Liver (tissue), 8 donors: ENCODE measurements at regions not wholly inside any gene's neighbourhood (a gene's known extent, or its start where the extent isn't known, plus 50 kb on each side); places are given as distances from the start of the nearest gene placed in this dataset.

Source experiments
- DNase-seq: peaks from one replicate; pipeline ENCODE4 v3.0.0-alpha.2; 2017; ENCODE audit warnings: low spot score
- H3K27ac ChIP-seq, 2 donors: one replicate each; pipeline ENCODE4 v1.7.0; 2013; ENCODE audit warnings: inconsistent platforms in 2 of 2, low read length in 2 of 2, control low read depth in 1 of 2, low read depth in 1 of 2, mild to moderate bottlenecking in 1 of 2
- H3K27me3 ChIP-seq, 4 donors: one replicate each; pipeline versions ENCODE4 v1.6.1 to v1.7.0; 2013; ENCODE audit warnings: low read length in 3 of 4, inconsistent platforms in 1 of 4, mild to moderate bottlenecking in 1 of 4, moderate library complexity in 1 of 4; ENCODE audit not compliant: control insufficient read depth in 4 of 4, insufficient read depth in 4 of 4
- H3K36me3 ChIP-seq, 4 donors: one replicate each; pipeline versions ENCODE4 v1.6.1 to v1.7.0; 2013; ENCODE audit warnings: low read length in 3 of 4, mild to moderate bottlenecking in 3 of 4, low read depth in 1 of 4, moderate library complexity in 1 of 4; ENCODE audit not compliant: control insufficient read depth in 4 of 4, insufficient read depth in 3 of 4
- H3K4me1 ChIP-seq, 4 donors: one replicate each; pipeline versions ENCODE4 v1.6.1 to v1.7.0; 2013; ENCODE audit warnings: low read length in 3 of 4, mild to moderate bottlenecking in 3 of 4, moderate library complexity in 1 of 4; ENCODE audit not compliant: control insufficient read depth in 4 of 4, insufficient read depth in 4 of 4
- H3K4me3 ChIP-seq, 3 donors: one replicate each; pipeline versions ENCODE4 v1.6.1 to v1.7.0; 2013; ENCODE audit warnings: low read length in 3 of 3, control low read depth in 1 of 3, low read depth in 1 of 3, mild to moderate bottlenecking in 1 of 3
- H3K9ac ChIP-seq, 2 donors: one replicate each; pipeline ENCODE4 v1.7.0; 2013; ENCODE audit warnings: low read length in 2 of 2, mild to moderate bottlenecking in 2 of 2, moderate library complexity in 2 of 2, control low read depth in 1 of 2, low read depth in 1 of 2
- H3K9me3 ChIP-seq, 4 donors: one replicate each; pipeline versions ENCODE4 v1.6.1 to v1.7.0; 2013; ENCODE audit warnings: low read length in 3 of 4; ENCODE audit not compliant: control insufficient read depth in 4 of 4
- ATF3 ChIP-seq: IDR thresholded peaks from 2 replicates; pipeline ENCODE4 v1.6.1; 2016; ENCODE audit warnings: antibody characterized with exemption
- FOXA1 ChIP-seq: IDR thresholded peaks from 2 replicates; pipeline ENCODE4 v1.6.1; 2016; ENCODE audit warnings: antibody characterized with exemption
- FOXA2 ChIP-seq: IDR thresholded peaks from 2 replicates; pipeline ENCODE4 v1.6.1; 2016; ENCODE audit warnings: antibody characterized with exemption
- GABPA ChIP-seq, 2 donors: IDR thresholded peaks in 1 of 2; conservative IDR thresholded peaks in 1 of 2; 2 replicates each; pipeline ENCODE4 v1.6.1; 2016; ENCODE audit warnings: antibody characterized with exemption in 2 of 2, mild to moderate bottlenecking in 1 of 2, moderate library complexity in 1 of 2
- HNF4A ChIP-seq, 2 donors: conservative IDR thresholded peaks; 2 replicates each; pipeline ENCODE4 v1.6.1; 2016; ENCODE audit warnings: antibody characterized with exemption in 2 of 2, mild to moderate bottlenecking in 2 of 2
- HNF4G ChIP-seq: IDR thresholded peaks from 2 replicates; pipeline ENCODE4 v1.6.1; 2016; ENCODE audit warnings: antibody characterized with exemption
- JUND ChIP-seq, 2 donors: IDR thresholded peaks; 2 replicates each; pipeline ENCODE4 v1.6.1; 2016; ENCODE audit warnings: antibody characterized with exemption in 2 of 2
- MAX ChIP-seq: IDR thresholded peaks from 2 replicates; pipeline ENCODE4 v1.6.1; 2016; ENCODE audit warnings: antibody characterized with exemption
- NR2F2 ChIP-seq: IDR thresholded peaks from 2 replicates; pipeline ENCODE4 v1.6.1; 2016; ENCODE audit warnings: antibody characterized with exemption
- RAD21 ChIP-seq, 2 donors: IDR thresholded peaks; 2 replicates each; pipeline ENCODE4 v1.6.1; 2016; ENCODE audit warnings: antibody characterized with exemption in 2 of 2, mild to moderate bottlenecking in 2 of 2
- RXRA ChIP-seq, 2 donors: IDR thresholded peaks; 2 replicates each; pipeline ENCODE4 v1.6.1; 2017 to 2018; ENCODE audit warnings: antibody characterized with exemption in 2 of 2, mild to moderate bottlenecking in 1 of 2
- SP1 ChIP-seq: IDR thresholded peaks from 2 replicates; pipeline ENCODE4 v1.6.1; 2018; ENCODE audit warnings: antibody characterized with exemption, mild to moderate bottlenecking
- TAF1 ChIP-seq: conservative IDR thresholded peaks from 2 replicates; pipeline ENCODE4 v1.6.1; 2016; ENCODE audit warnings: antibody characterized with exemption, mild to moderate bottlenecking
- YY1 ChIP-seq: IDR thresholded peaks from 2 replicates; pipeline ENCODE4 v1.6.1; 2016; ENCODE audit warnings: antibody characterized with exemption, mild to moderate bottlenecking
- ZBTB33 ChIP-seq: IDR thresholded peaks from 2 replicates; pipeline ENCODE4 v1.6.1; 2016; ENCODE audit warnings: antibody characterized with exemption
- WGBS: extraction: QIAGEN DNeasy Blood & Tissue Kit; methylation state at CpG from one replicate; pipeline ENCODE4 v1.1.7; 2013; 5-methylcytosine and 5-hydroxymethylcytosine counted together
- TF ChIP-seq, protein P1 (sequence below): fragments of 150-350 bp; IDR thresholded peaks from 2 replicates; pipeline ENCODE4 v1.5.1; 2017; ENCODE audit warnings: improper control_type of control experiment, low read depth, low read length; ENCODE audit not compliant: missing input control
- TF ChIP-seq, protein P2 (sequence below): IDR thresholded peaks from 2 replicates; pipeline ENCODE4 v1.6.1; 2016; ENCODE audit warnings: antibody characterized with exemption, mild to moderate bottlenecking
- donor health status: healthy.
- donor health status: healthy.
- donor health status: healthy.
- donor health status: healthy.
- donor health status: healthy.

DNA sequence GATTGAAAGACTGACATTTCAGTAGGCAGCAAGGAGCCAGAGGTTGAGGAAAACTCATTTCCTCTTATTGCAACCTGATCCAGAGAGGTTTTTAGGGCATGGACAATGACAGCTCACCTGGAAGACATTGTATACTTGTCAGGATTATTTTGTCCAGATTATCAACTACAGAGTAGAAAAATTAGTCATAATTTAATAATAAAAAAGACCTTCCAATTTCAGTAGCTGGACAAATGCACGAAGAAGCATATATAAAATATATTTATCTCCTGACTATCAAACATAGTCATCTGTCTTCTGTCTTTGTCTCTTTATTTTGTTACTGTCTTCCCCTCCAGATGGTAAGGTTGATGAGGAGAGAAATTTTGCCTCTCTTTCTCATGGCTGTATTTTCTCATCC, 330.6 kb upstream of the RAG2 start:
- TF ChIP-seq HNF4G (no peak), FOXA1 (no peak), ATF3 (no peak), JUND (IDR thresholded peaks at IDR 0.05) (no peak), NR2F2 (no peak), FOXA2 (no peak), MAX (no peak), TAF1 (no peak), RXRA (IDR thresholded peaks at IDR 0.05) (no peak), YY1 (no peak), HNF4A (conservative IDR thresholded peaks at IDR 0.05) (no peak), RAD21 (IDR thresholded peaks at IDR 0.05) (no peak)
- no peak overlapping the region for H3K27ac ChIP-seq
- H3K9ac ChIP-seq, result no peak overlapping the region
- no peaks in the 10 kb centered on the region for H3K4me1 ChIP-seq
- H3K36me3 ChIP-seq, result no peaks in the 10 kb centered on the region
- H3K27me3 ChIP-seq, result peaks cover 0 to 2% (median 0%) of the 10 kb centered on the region in 4 donors
- no peak overlapping the region for H3K4me3 ChIP-seq
- no peaks in the 10 kb centered on the region for H3K9me3 ChIP-seq
- WGBS, result 42% methylated on average over 1 of the region's 1 CpG
- no peak for DNase-seq

- Histone ChIP-seq H3K4me3 (no peak overlapping the region), H3K27me3 (no peaks in the 10 kb centered on the region), H3K27ac (no peak overlapping the region), H3K9me3 (no peaks in the 10 kb centered on the region), H3K4me1 (no peaks in the 10 kb centered on the region), H3K9ac (no peak overlapping the region), H3K36me3 (no peaks in the 10 kb centered on the region)
- TF ChIP-seq NR2F2 (no peak), SP1 (no peak), MAX (no peak), RXRA (IDR thresholded peaks at IDR 0.05) (no peak), FOXA1 (no peak), HNF4G (no peak), GABPA (IDR thresholded peaks at IDR 0.05 in 1 of 2, conservative IDR thresholded peaks at IDR 0.05 in 1 of 2) (no peak), TAF1 (no peak)
- TF ChIP-seq, protein P1, sequence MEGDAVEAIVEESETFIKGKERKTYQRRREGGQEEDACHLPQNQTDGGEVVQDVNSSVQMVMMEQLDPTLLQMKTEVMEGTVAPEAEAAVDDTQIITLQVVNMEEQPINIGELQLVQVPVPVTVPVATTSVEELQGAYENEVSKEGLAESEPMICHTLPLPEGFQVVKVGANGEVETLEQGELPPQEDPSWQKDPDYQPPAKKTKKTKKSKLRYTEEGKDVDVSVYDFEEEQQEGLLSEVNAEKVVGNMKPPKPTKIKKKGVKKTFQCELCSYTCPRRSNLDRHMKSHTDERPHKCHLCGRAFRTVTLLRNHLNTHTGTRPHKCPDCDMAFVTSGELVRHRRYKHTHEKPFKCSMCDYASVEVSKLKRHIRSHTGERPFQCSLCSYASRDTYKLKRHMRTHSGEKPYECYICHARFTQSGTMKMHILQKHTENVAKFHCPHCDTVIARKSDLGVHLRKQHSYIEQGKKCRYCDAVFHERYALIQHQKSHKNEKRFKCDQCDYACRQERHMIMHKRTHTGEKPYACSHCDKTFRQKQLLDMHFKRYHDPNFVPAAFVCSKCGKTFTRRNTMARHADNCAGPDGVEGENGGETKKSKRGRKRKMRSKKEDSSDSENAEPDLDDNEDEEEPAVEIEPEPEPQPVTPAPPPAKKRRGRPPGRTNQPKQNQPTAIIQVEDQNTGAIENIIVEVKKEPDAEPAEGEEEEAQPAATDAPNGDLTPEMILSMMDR, result no peak
- whole genome bisulfite sequencing, result 18% methylated on average over 1 of the region's 1 CpG
- DNase-seq, result no peak
Measured at GRCh38 chr11:36899800-36900199, 301.8 kb upstream of the RAG2 start.

DNA sequence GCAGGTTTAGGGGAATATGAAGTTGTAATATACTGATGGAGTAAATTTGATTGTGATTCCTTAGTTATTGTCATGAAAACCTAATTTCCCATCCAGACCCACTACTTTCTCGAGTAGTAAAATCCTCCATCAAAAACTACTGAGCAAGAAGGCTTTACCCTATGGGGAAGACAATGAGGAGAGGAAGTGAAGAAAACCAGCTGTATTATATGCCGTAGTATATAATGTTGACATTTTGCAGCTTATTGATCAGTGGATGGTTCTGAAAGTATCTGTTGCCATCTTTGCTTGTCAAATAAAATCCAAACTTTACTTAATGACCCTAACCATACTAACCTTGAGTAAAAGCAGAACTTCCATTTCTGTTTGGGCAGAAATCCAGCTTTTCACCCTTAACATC, 292.8 kb upstream of the RAG2 start:
- Histone ChIP-seq H3K4me1 (peaks cover 0 to 5% (median 3%) of the 10 kb centered on the region in 4 donors), H3K36me3 (no peaks in the 10 kb centered on the region), H3K27me3 (no peaks in the 10 kb centered on the region), H3K9me3 (no peaks in the 10 kb centered on the region), H3K27ac (no peak overlapping the region), H3K4me3 (no peak overlapping the region), H3K9ac (no peak overlapping the region)
- no peak for DNase-seq
- WGBS, result 38% methylated on average over 2 of the region's 2 CpGs
- no peak for TF ChIP-seq FOXA1
- TF ChIP-seq, protein P2, sequence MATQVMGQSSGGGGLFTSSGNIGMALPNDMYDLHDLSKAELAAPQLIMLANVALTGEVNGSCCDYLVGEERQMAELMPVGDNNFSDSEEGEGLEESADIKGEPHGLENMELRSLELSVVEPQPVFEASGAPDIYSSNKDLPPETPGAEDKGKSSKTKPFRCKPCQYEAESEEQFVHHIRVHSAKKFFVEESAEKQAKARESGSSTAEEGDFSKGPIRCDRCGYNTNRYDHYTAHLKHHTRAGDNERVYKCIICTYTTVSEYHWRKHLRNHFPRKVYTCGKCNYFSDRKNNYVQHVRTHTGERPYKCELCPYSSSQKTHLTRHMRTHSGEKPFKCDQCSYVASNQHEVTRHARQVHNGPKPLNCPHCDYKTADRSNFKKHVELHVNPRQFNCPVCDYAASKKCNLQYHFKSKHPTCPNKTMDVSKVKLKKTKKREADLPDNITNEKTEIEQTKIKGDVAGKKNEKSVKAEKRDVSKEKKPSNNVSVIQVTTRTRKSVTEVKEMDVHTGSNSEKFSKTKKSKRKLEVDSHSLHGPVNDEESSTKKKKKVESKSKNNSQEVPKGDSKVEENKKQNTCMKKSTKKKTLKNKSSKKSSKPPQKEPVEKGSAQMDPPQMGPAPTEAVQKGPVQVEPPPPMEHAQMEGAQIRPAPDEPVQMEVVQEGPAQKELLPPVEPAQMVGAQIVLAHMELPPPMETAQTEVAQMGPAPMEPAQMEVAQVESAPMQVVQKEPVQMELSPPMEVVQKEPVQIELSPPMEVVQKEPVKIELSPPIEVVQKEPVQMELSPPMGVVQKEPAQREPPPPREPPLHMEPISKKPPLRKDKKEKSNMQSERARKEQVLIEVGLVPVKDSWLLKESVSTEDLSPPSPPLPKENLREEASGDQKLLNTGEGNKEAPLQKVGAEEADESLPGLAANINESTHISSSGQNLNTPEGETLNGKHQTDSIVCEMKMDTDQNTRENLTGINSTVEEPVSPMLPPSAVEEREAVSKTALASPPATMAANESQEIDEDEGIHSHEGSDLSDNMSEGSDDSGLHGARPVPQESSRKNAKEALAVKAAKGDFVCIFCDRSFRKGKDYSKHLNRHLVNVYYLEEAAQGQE, result no peak
- no peak for TF ChIP-seq TAF1
- TF ChIP-seq RXRA (IDR thresholded peaks at IDR 0.05), result no peak
- TF ChIP-seq RAD21 (IDR thresholded peaks at IDR 0.05), result no peak
- TF ChIP-seq, protein P1, result no peak
- TF ChIP-seq GABPA (IDR thresholded peaks at IDR 0.05 in 1 of 2, conservative IDR thresholded peaks at IDR 0.05 in 1 of 2), result no peak
- no peak for TF ChIP-seq ATF3
- no peak for TF ChIP-seq ZBTB33
